Thyroid gland (tissue), 4 donors: ENCODE measurements at regions not wholly inside any gene's neighbourhood (a gene's known extent, or its start where the extent isn't known, plus 50 kb on each side); places are given as distances from the start of the nearest gene placed in this dataset.

Source experiments
- POLR2A ChIP-seq, 2 donors: fragments of 450-650 bp; IDR thresholded peaks; one replicate each; pipeline ENCODE4 v1.6.1; 2017; ENCODE audit warnings: antibody characterized with exemption in 2 of 2, mild to moderate bottlenecking in 2 of 2, moderate library complexity in 1 of 2
- TF ChIP-seq, protein P1 (sequence below), 6 experiments: fragments of 200-600 bp in 3 of 6; fragments of 450-650 bp in 3 of 6; sonication (generic) in 3 of 6; IDR thresholded peaks; one replicate each; pipeline ENCODE4 v1.5.1; 2016 to 2019; ENCODE audit warnings: antibody characterized with exemption in 6 of 6, mild to moderate bottlenecking in 2 of 6, inconsistent platforms in 1 of 6, moderate library complexity in 1 of 6

- TF ChIP-seq, protein P1, sequence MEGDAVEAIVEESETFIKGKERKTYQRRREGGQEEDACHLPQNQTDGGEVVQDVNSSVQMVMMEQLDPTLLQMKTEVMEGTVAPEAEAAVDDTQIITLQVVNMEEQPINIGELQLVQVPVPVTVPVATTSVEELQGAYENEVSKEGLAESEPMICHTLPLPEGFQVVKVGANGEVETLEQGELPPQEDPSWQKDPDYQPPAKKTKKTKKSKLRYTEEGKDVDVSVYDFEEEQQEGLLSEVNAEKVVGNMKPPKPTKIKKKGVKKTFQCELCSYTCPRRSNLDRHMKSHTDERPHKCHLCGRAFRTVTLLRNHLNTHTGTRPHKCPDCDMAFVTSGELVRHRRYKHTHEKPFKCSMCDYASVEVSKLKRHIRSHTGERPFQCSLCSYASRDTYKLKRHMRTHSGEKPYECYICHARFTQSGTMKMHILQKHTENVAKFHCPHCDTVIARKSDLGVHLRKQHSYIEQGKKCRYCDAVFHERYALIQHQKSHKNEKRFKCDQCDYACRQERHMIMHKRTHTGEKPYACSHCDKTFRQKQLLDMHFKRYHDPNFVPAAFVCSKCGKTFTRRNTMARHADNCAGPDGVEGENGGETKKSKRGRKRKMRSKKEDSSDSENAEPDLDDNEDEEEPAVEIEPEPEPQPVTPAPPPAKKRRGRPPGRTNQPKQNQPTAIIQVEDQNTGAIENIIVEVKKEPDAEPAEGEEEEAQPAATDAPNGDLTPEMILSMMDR (IDR thresholded peaks at IDR 0.05), result no peak
- TF ChIP-seq POLR2A (IDR thresholded peaks at IDR 0.05), result no peak
These were observed 52.8 kb upstream of the RIPOR2 start for GRCh38 chr6:24988562-24988961.
